ENCODE measurements at regions not wholly inside any gene's neighbourhood (a gene's known extent, or its start where the extent isn't known, plus 50 kb on each side); places are given as distances from the start of the nearest gene placed in this dataset.

GRCh38 chr6:160927416-160927815, 64.2 kb upstream of the MAP3K4 start:
- Histone ChIP-seq H2AFZ (ENCODE audit: low read depth) (no peak overlapping the region), H3K9me2 (no peaks in the 10 kb centered on the region), H3F3A (replicated peaks; ENCODE audit: insufficient read depth) (no peaks in the 10 kb centered on the region), H3K4me1 (ENCODE audit: control insufficient read depth in 1 of 2, insufficient read depth in 2 of 2, low read depth in 1 of 2, low read length in 1 of 2) (no peaks in the 10 kb centered on the region), H3K27ac (ENCODE audit: low read depth in 2 of 2, low read length in 1 of 2) (no peak overlapping the region), H3K9ac (no peak overlapping the region), H3K9me3 (no peaks in the 10 kb centered on the region), H3K4me2 (no peak overlapping the region), H3K27me3 (ENCODE audit: insufficient read depth) (no peaks in the 10 kb centered on the region; the same call in 1 of the 2 replicates), H3K79me2 (ENCODE audit: insufficient read depth) (no peaks in the 10 kb centered on the region), H3K4me3 (ENCODE audit: low read depth in 2 of 2, low read length in 1 of 2) (no peak overlapping the region), H3K36me3 (replicated peaks in 1 of 2; ENCODE audit: control insufficient read depth in 1 of 2, insufficient read depth in 2 of 2, low read length in 1 of 2) (no peaks in the 10 kb centered on the region), H4K20me1 (ENCODE audit: insufficient read depth) (no peaks in the 10 kb centered on the region)
- TF ChIP-seq RFX5 (IDR thresholded peaks at IDR 0.05; ENCODE audit: low read length) (no peak), TAF1 (IDR thresholded peaks at IDR 0.05; ENCODE audit: borderline replicate concordance, low read depth, low read length) (no peak), GABPA (IDR thresholded peaks at IDR 0.05; ENCODE audit: low read depth) (no peak), YY1 (IDR thresholded peaks at IDR 0.05; ENCODE audit: low read depth) (no peak), RCOR1 (IDR thresholded peaks at IDR 0.05; ENCODE audit: low read length) (no peak)
- TF ChIP-seq, protein P1, sequence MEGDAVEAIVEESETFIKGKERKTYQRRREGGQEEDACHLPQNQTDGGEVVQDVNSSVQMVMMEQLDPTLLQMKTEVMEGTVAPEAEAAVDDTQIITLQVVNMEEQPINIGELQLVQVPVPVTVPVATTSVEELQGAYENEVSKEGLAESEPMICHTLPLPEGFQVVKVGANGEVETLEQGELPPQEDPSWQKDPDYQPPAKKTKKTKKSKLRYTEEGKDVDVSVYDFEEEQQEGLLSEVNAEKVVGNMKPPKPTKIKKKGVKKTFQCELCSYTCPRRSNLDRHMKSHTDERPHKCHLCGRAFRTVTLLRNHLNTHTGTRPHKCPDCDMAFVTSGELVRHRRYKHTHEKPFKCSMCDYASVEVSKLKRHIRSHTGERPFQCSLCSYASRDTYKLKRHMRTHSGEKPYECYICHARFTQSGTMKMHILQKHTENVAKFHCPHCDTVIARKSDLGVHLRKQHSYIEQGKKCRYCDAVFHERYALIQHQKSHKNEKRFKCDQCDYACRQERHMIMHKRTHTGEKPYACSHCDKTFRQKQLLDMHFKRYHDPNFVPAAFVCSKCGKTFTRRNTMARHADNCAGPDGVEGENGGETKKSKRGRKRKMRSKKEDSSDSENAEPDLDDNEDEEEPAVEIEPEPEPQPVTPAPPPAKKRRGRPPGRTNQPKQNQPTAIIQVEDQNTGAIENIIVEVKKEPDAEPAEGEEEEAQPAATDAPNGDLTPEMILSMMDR (IDR thresholded peaks at IDR 0.05), result no peak
- DNase-seq, result no peak
- 72% methylated on average over 2 of the region's 2 CpGs for WGBS (ENCODE audit: low lambda C conversion rate)
- ChIA-PET CTCF (interaction anchor here (1.0 to 13.9 kb wide), 4 partner anchors 12 to 491 kb away, joined by 3 to 380 read pairs (median 5); no protein-coding TSS in a partner anchor), POLR2A (no interaction called here)

GRCh38 chr6:160929361-160929760, 62.2 kb upstream of the MAP3K4 start:
- no peak for TF ChIP-seq CHD2 (IDR thresholded peaks at IDR 0.05; ENCODE audit: low read length, partially characterized antibody)
- Histone ChIP-seq H3K9me2 (no peaks in the 10 kb centered on the region), H3K27ac (ENCODE audit: low read depth in 2 of 2, low read length in 1 of 2) (no peak overlapping the region), H3K4me2 (no peak overlapping the region), H3K9ac (no peak overlapping the region), H3K4me1 (ENCODE audit: control insufficient read depth in 1 of 2, insufficient read depth in 2 of 2, low read depth in 1 of 2, low read length in 1 of 2) (no peaks in the 10 kb centered on the region), H3K36me3 (replicated peaks in 1 of 2; ENCODE audit: control insufficient read depth in 1 of 2, insufficient read depth in 2 of 2, low read length in 1 of 2) (no peaks in the 10 kb centered on the region), H3F3A (replicated peaks; ENCODE audit: insufficient read depth) (no peaks in the 10 kb centered on the region), H3K79me2 (ENCODE audit: insufficient read depth) (no peaks in the 10 kb centered on the region), H4K20me1 (ENCODE audit: insufficient read depth) (no peaks in the 10 kb centered on the region), H3K27me3 (ENCODE audit: insufficient read depth) (no peaks in the 10 kb centered on the region; the same call in 1 of the 2 replicates), H2AFZ (ENCODE audit: low read depth) (no peak overlapping the region), H3K9me3 (no peaks in the 10 kb centered on the region), H3K4me3 (ENCODE audit: low read depth in 2 of 2, low read length in 1 of 2) (no peak overlapping the region)
- WGBS (ENCODE audit: low lambda C conversion rate), result 22% methylated on average over 3 of the region's 3 CpGs
- ChIA-PET CTCF (interaction anchor here (0.7 to 13.9 kb wide), 9 partner anchors 10 to 450 kb away, joined by 3 to 380 read pairs (median 6); partner anchors contain the start of gene MAP3K4), POLR2A (no interaction called here)
- no peak for DNase-seq

DNA sequence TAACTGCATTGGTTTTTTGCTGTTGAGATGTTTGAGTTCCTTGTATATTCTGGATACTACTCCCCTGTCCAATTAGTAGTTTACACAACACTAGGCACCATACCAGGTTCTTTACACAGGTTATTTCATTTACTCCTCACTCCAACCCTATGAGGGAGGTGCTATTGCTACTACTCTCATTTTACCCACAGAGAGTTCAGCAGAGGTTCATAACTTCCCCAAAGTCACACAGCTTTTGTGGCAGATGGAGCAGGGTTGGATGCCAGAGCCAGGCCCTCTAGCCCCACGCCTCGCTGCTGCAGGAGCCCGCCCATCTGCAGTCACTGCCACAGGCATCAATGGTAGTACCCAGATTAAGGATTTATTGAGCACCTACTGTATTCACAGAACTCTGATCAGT, 61.7 kb upstream of the MAP3K4 start:
- H4K20me1 ChIP-seq (ENCODE audit: insufficient read depth), result no peaks in the 10 kb centered on the region
- DNase-seq, result no peak
- H3K79me2 ChIP-seq (ENCODE audit: insufficient read depth), result no peaks in the 10 kb centered on the region
- ChIA-PET CTCF (interaction anchor here (0.5 to 13.9 kb wide), 33 partner anchors 8 to 486 kb away, joined by 3 to 380 read pairs (median 6); partner anchors contain the start of gene MAP3K4), POLR2A (no interaction called here)
- H3K9me2 ChIP-seq, result no peaks in the 10 kb centered on the region
- no peak overlapping the region for H2AFZ ChIP-seq (ENCODE audit: low read depth)
- TF ChIP-seq JUND (IDR thresholded peaks at IDR 0.05) (no peak), POLR2AphosphoS5 (IDR thresholded peaks at IDR 0.05; ENCODE audit: low read depth, low read length) (no peak), SMC3 (IDR thresholded peaks at IDR 0.05; ENCODE audit: low read depth, low read length) (no peak), SIN3A (IDR thresholded peaks at IDR 0.05; ENCODE audit: borderline replicate concordance, low read depth, low read length) (no peak), FOXM1 (IDR thresholded peaks at IDR 0.05; ENCODE audit: low read depth) (no peak)
- TF ChIP-seq, protein P1 (IDR thresholded peaks at IDR 0.05), result no peak
- no peak overlapping the region for H3K27ac ChIP-seq (ENCODE audit: low read depth in 2 of 2, low read length in 1 of 2)
- no peaks in the 10 kb centered on the region; the same call in 1 of the 2 replicates for H3K27me3 ChIP-seq (ENCODE audit: insufficient read depth)
- H3K4me3 ChIP-seq (ENCODE audit: low read depth in 2 of 2, low read length in 1 of 2), result no peak overlapping the region
- WGBS (ENCODE audit: low lambda C conversion rate), result 0% methylated on average over 3 of the region's 3 CpGs
- no peaks in the 10 kb centered on the region for H3K4me1 ChIP-seq (ENCODE audit: control insufficient read depth in 1 of 2, insufficient read depth in 2 of 2, low read depth in 1 of 2, low read length in 1 of 2)
- no peaks in the 10 kb centered on the region for H3K36me3 ChIP-seq (replicated peaks in 1 of 2; ENCODE audit: control insufficient read depth in 1 of 2, insufficient read depth in 2 of 2, low read length in 1 of 2)
- no peaks in the 10 kb centered on the region for H3F3A ChIP-seq (replicated peaks; ENCODE audit: insufficient read depth)
- no peaks in the 10 kb centered on the region for H3K9me3 ChIP-seq
- no peak overlapping the region for H3K4me2 ChIP-seq
- no peak overlapping the region for H3K9ac ChIP-seq
